Stomach (tissue), 8 donors: ENCODE measurements at regions not wholly inside any gene's neighbourhood (a gene's known extent, or its start where the extent isn't known, plus 50 kb on each side); places are given as distances from the start of the nearest gene placed in this dataset.

Experiments used
- DNase-seq, 2 donors: peaks; one replicate each; pipeline versions ENCODE4 v3.0.0 to v3.0.0-alpha.2; 2013 to 2019
- H3K27ac ChIP-seq, 5 donors: fragments of 200-600 bp in 4 of 5; sonication (generic) in 4 of 5; one replicate each; pipeline ENCODE4 v1.5.1; 2013 to 2019; ENCODE audit warnings: mild to moderate bottlenecking in 1 of 5, moderate library complexity in 1 of 5
- H3K27me3 ChIP-seq, 3 donors: fragments of 200-600 bp; sonication (generic); one replicate each; pipeline ENCODE4 v1.5.1; 2017 to 2019; ENCODE audit warnings: mixed run types in 1 of 3
- H3K36me3 ChIP-seq, 4 donors: fragments of 200-600 bp; sonication (generic); 1 replicate in 3 of 4; 2 replicates in 1 of 4; pipeline ENCODE4 v1.5.1; 2016 to 2019
- H3K4me1 ChIP-seq, 4 donors: fragments of 200-600 bp; sonication (generic); one replicate each; pipeline ENCODE4 v1.5.1; 2016 to 2019
- H3K4me3 ChIP-seq, 4 donors: fragments of 200-600 bp; sonication (generic) in 3 of 4; one replicate each; pipeline ENCODE4 v1.5.1; 2016 to 2019; ENCODE audit warnings: mild to moderate bottlenecking in 1 of 4
- H3K9me3 ChIP-seq, 4 donors: fragments of 200-600 bp; sonication (generic); one replicate each; pipeline ENCODE4 v1.5.1; 2016 to 2019
- EP300 ChIP-seq: sonication (generic); formaldehyde crosslinking; IDR thresholded peaks from one replicate; pipeline ENCODE4 v1.6.1; 2017; ENCODE audit warnings: antibody characterized with exemption
- POLR2A ChIP-seq, 4 donors: fragments of 450-650 bp; IDR thresholded peaks; one replicate each; pipeline ENCODE4 v1.6.1; 2016; ENCODE audit warnings: antibody characterized with exemption in 4 of 4, control low read depth in 2 of 4, mild to moderate bottlenecking in 1 of 4, moderate library complexity in 1 of 4
- POLR2AphosphoS5 ChIP-seq, 3 donors: sonication (generic); formaldehyde crosslinking; IDR thresholded peaks; one replicate each; pipeline ENCODE4 v1.6.1; 2016; ENCODE audit warnings: antibody characterized with exemption in 3 of 3
- WGBS, 5 donors: extraction: QIAGEN DNeasy Blood & Tissue Kit in 3 of 5; methylation state at CpG; one replicate each; pipeline versions ENCODE4 v1.1.5 to v1.1.7; 2013 to 2018; 5-methylcytosine and 5-hydroxymethylcytosine counted together
- intact Hi-C: fragments of 100-400 bp; cut with DNase I; formaldehyde crosslinking; loops from one replicate; pipeline ENCODE4 v1.15.1; 2023; ENCODE audit warnings: low total_unique reads
- TF ChIP-seq, protein P1 (sequence below), 7 experiments: fragments of 450-650 bp in 4 of 7; fragments of 200-600 bp in 3 of 7; sonication (generic) in 3 of 7; IDR thresholded peaks; one replicate each; pipeline ENCODE4 v1.5.1; 2016 to 2019; ENCODE audit warnings: antibody characterized with exemption in 7 of 7, control low read depth in 2 of 7, mild to moderate bottlenecking in 1 of 7
- donor health status: healthy with polysubstance abuse.
- donor health status: Bipolar disorder and iron deficiency.
- donor health status: healthy.

GRCh38 chr1:230550428-230550827 is 91.9 kb upstream of the COG2 start:
- no peaks in the 10 kb centered on the region for H3K36me3 ChIP-seq
- no peak for DNase-seq
- 53 to 75% (median 62%) methylated on average over 1 of the region's 1 CpG for WGBS, 5 donors
- intact Hi-C loops, result no loop called here
- no peaks in the 10 kb centered on the region for H3K9me3 ChIP-seq
- H3K27me3 ChIP-seq, result no peaks in the 10 kb centered on the region
- TF ChIP-seq EP300, result no peak
- TF ChIP-seq POLR2A (IDR thresholded peaks at IDR 0.05), result no peak
- no peak for TF ChIP-seq POLR2AphosphoS5 (IDR thresholded peaks at IDR 0.05)
- TF ChIP-seq, protein P1, sequence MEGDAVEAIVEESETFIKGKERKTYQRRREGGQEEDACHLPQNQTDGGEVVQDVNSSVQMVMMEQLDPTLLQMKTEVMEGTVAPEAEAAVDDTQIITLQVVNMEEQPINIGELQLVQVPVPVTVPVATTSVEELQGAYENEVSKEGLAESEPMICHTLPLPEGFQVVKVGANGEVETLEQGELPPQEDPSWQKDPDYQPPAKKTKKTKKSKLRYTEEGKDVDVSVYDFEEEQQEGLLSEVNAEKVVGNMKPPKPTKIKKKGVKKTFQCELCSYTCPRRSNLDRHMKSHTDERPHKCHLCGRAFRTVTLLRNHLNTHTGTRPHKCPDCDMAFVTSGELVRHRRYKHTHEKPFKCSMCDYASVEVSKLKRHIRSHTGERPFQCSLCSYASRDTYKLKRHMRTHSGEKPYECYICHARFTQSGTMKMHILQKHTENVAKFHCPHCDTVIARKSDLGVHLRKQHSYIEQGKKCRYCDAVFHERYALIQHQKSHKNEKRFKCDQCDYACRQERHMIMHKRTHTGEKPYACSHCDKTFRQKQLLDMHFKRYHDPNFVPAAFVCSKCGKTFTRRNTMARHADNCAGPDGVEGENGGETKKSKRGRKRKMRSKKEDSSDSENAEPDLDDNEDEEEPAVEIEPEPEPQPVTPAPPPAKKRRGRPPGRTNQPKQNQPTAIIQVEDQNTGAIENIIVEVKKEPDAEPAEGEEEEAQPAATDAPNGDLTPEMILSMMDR (IDR thresholded peaks at IDR 0.05), result no peak
- H3K4me1 ChIP-seq, result peaks cover 0 to 7% (median 4%) of the 10 kb centered on the region in 4 donors
- no peak overlapping the region for H3K4me3 ChIP-seq
- H3K27ac ChIP-seq, result no peak overlapping the region

GRCh38 chr1:230549625-230550024 is 92.7 kb upstream of the COG2 start:
- Histone ChIP-seq H3K27me3 (no peaks in the 10 kb centered on the region), H3K27ac (no peak overlapping the region), H3K4me3 (no peak overlapping the region), H3K4me1 (peaks cover 0 to 7% (median 4%) of the 10 kb centered on the region in 4 donors), H3K9me3 (no peaks in the 10 kb centered on the region), H3K36me3 (no peaks in the 10 kb centered on the region)
- WGBS, 5 donors, result 18 to 43% (median 20%) methylated on average over 1 of the region's 1 CpG
- TF ChIP-seq POLR2A (IDR thresholded peaks at IDR 0.05) (no peak), POLR2AphosphoS5 (IDR thresholded peaks at IDR 0.05) (no peak), EP300 (no peak)
- TF ChIP-seq, protein P1 (IDR thresholded peaks at IDR 0.05), result no peak
- intact Hi-C loops, result no loop called here
- DNase-seq, result no peak

DNA sequence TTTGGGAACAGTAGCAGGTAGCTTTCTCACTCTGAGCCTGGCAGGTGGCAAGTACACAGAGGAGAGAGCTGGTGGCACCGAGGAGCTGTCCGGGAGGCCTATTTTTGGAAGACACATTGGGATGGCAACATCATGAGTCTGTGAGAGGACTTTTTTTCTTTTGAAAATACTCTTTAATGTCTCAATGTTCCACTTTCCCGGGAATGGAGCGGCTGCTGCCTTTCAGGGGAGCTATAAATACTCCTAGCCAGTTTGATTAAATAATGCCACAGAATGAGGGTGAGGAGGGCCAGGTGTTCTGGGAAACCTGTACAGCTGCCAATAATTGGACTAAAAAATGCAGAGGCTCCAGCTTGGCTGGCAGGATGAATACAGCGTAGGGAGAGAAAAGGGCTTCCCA is 93.3 kb upstream of the COG2 start:
- H3K36me3 ChIP-seq, result no peaks in the 10 kb centered on the region
- H3K4me1 ChIP-seq, result peaks cover 0 to 7% (median 4%) of the 10 kb centered on the region in 4 donors
- WGBS, 5 donors, result 43 to 66% (median 44%) methylated on average over 5 of the region's 5 CpGs
- H3K27ac ChIP-seq, result no peak overlapping the region
- no peaks in the 10 kb centered on the region for H3K9me3 ChIP-seq
- H3K27me3 ChIP-seq, result no peaks in the 10 kb centered on the region
- DNase-seq, result peak in 1 of 2 donors; percentile 45
- no peak for TF ChIP-seq POLR2A (IDR thresholded peaks at IDR 0.05)
- no peak for TF ChIP-seq POLR2AphosphoS5 (IDR thresholded peaks at IDR 0.05)
- TF ChIP-seq, protein P1 (IDR thresholded peaks at IDR 0.05), result no peak
- TF ChIP-seq EP300, result no peak
- no peak overlapping the region for H3K4me3 ChIP-seq
- intact Hi-C loops, result no loop called here

DNA sequence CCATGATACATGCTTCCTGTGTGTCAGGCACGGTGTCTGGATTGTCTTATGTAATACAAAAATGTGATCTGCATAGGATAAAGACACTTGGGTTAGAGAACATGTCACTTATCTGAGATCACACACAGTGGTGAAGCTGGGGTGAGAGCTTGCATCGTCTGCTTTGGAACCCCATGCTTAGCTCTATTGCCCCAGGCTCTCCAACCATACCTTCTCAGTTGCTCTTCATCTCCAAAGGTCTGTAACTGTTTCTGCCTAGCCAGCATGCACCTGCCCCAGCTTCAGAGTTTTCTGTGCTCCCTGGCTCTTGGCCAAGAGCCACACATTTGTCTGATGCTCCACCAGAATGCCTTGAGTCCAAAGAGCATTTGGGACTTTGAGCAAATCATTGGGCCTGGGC is 93.9 kb upstream of the COG2 start:
- Histone ChIP-seq H3K4me3 (no peak overlapping the region), H3K4me1 (peaks cover 0 to 7% (median 4%) of the 10 kb centered on the region in 4 donors), H3K9me3 (no peaks in the 10 kb centered on the region), H3K36me3 (no peaks in the 10 kb centered on the region), H3K27ac (no peak overlapping the region), H3K27me3 (no peaks in the 10 kb centered on the region)
- 39 to 87% (median 55%) methylated on average over 2 of the region's 2 CpGs for WGBS, 5 donors
- DNase-seq, result no peak
- TF ChIP-seq EP300, result no peak
- no peak for TF ChIP-seq POLR2A (IDR thresholded peaks at IDR 0.05)
- intact Hi-C loops, result no loop called here

- H3K36me3 ChIP-seq, result no peaks in the 10 kb centered on the region
- 89 to 98% (median 91%) methylated on average over 3 of the region's 3 CpGs for WGBS, 5 donors
- DNase-seq, result no peak
- H3K4me1 ChIP-seq, result peaks cover 0 to 7% (median 4%) of the 10 kb centered on the region in 4 donors
- H3K27ac ChIP-seq, result no peak overlapping the region
- TF ChIP-seq, protein P1 (IDR thresholded peaks at IDR 0.05), result no peak
- TF ChIP-seq EP300, result no peak
- H3K4me3 ChIP-seq, result no peak overlapping the region
- H3K27me3 ChIP-seq, result no peaks in the 10 kb centered on the region
- no peaks in the 10 kb centered on the region for H3K9me3 ChIP-seq
- intact Hi-C loops, result no loop called here
Observed at GRCh38 chr1:230545181-230545580, 97.1 kb upstream of the COG2 start.
